Neural cell (in vitro differentiated cells): ENCODE measurements at regions not wholly inside any gene's neighbourhood (a gene's known extent, or its start where the extent isn't known, plus 50 kb on each side); places are given as distances from the start of the nearest gene placed in this dataset.

Experiments used
- H2AFZ ChIP-seq: fragments of 200-600, 300-800 bp; sonication (generic), shearing (Covaris generic); 2 replicates; pipeline ENCODE4 v1.6.0; 2014; ENCODE audit warnings: low read depth, mild to moderate bottlenecking, antibody characterized with exemption, low read length, moderate library complexity
- H3F3A ChIP-seq: fragments of 200-600 bp; shearing (Covaris generic); 2 replicates; pipeline ENCODE4 v1.6.1; 2016; ENCODE audit warnings: mild to moderate bottlenecking, moderate library complexity, mixed read lengths, antibody characterized with exemption, low read length; ENCODE audit not compliant: insufficient read depth, poor library complexity, severe bottlenecking
- H3K27ac ChIP-seq: fragments of 200-600, 300-800 bp; sonication (generic), shearing (Covaris generic); 2 replicates; pipeline ENCODE4 v1.5.1; 2014; ENCODE audit warnings: mild to moderate bottlenecking, low read length, moderate library complexity
- H3K27me3 ChIP-seq: fragments of 300-800, 200-600 bp; sonication (generic), shearing (Covaris generic); 2 replicates; pipeline ENCODE4 v1.6.0; 2014; ENCODE audit warnings: mild to moderate bottlenecking, low read depth, low read length, moderate library complexity; ENCODE audit not compliant: insufficient read depth
- H3K36me3 ChIP-seq: fragments of 300-800, 200-600 bp; sonication (generic), shearing (Covaris generic); 2 replicates; pipeline ENCODE4 v1.5.1; 2014; ENCODE audit warnings: mild to moderate bottlenecking, antibody characterized with exemption, low read length, moderate library complexity; ENCODE audit not compliant: insufficient read depth
- H3K4me2 ChIP-seq: fragments of 300-800, 200-600 bp; sonication (generic), shearing (Covaris generic); 2 replicates; pipeline ENCODE4 v1.6.0; 2014; ENCODE audit warnings: mild to moderate bottlenecking, low read length
- H3K4me3 ChIP-seq: fragments of 300-800, 200-600 bp; sonication (generic), shearing (Covaris generic); 2 replicates; pipeline ENCODE4 v1.5.1; 2014; ENCODE audit warnings: mild to moderate bottlenecking, low read length, moderate library complexity
- H3K79me2 ChIP-seq: fragments of 200-600 bp; shearing (Covaris generic); replicated peaks from 2 replicates; pipeline ENCODE4 v1.6.0; 2014; ENCODE audit warnings: mild to moderate bottlenecking, low read length, moderate library complexity; ENCODE audit not compliant: insufficient read depth
- H3K9ac ChIP-seq: fragments of 300-800, 200-600 bp; sonication (generic), shearing (Covaris generic); 2 replicates; pipeline ENCODE4 v1.6.1; 2016; ENCODE audit warnings: mild to moderate bottlenecking, low read length, mixed read lengths
- H3K9me2 ChIP-seq: fragments of 200-600 bp; shearing (Covaris generic); 2 replicates; pipeline ENCODE4 v1.6.1; 2016; ENCODE audit warnings: mild to moderate bottlenecking, low read length, mixed read lengths; ENCODE audit not compliant: insufficient read depth
- H3K9me3 ChIP-seq: fragments of 200-600, 300-800 bp; sonication (generic), shearing (Covaris generic); 2 replicates; pipeline ENCODE4 v1.6.1; 2016; ENCODE audit warnings: mild to moderate bottlenecking, mixed run types, low read length, moderate library complexity, mixed read lengths
- H4K20me1 ChIP-seq: fragments of 200-600 bp; shearing (Covaris generic); 2 replicates; pipeline ENCODE4 v1.6.1; 2016; ENCODE audit warnings: mild to moderate bottlenecking, mixed run types; ENCODE audit not compliant: insufficient read depth
- EP300 ChIP-seq: fragments of 450-650 bp; conservative IDR thresholded peaks from 2 replicates; pipeline ENCODE4 v1.6.1; 2014; ENCODE audit warnings: antibody characterized with exemption, mild to moderate bottlenecking, moderate library complexity; ENCODE audit not compliant: poor library complexity, severe bottlenecking
- EZH2 ChIP-seq: fragments of 200-600, 300-800 bp; shearing (Covaris generic), sonication (generic); IDR thresholded peaks from 2 replicates; pipeline ENCODE4 v1.6.1; 2014; ENCODE audit warnings: antibody characterized with exemption, low read length, borderline replicate concordance, mild to moderate bottlenecking; ENCODE audit not compliant: insufficient read depth, poor library complexity, severe bottlenecking
- MXI1 ChIP-seq: fragments of 450-650 bp; conservative IDR thresholded peaks from 2 replicates; pipeline ENCODE4 v1.6.1; 2014; ENCODE audit warnings: antibody characterized with exemption, mild to moderate bottlenecking; ENCODE audit not compliant: poor library complexity, severe bottlenecking
- POLR2AphosphoS5 ChIP-seq: IDR thresholded peaks from 2 replicates; pipeline ENCODE4 v1.6.1; 2012
- RAD21 ChIP-seq: fragments of 450-650 bp; conservative IDR thresholded peaks from 2 replicates; pipeline ENCODE4 v1.6.1; 2014; ENCODE audit warnings: antibody characterized with exemption, mild to moderate bottlenecking, moderate library complexity
- REST ChIP-seq: IDR thresholded peaks from 2 replicates; pipeline ENCODE4 v1.6.1; 2012; ENCODE audit warnings: borderline replicate concordance
- SMC3 ChIP-seq: fragments of 450-650 bp; conservative IDR thresholded peaks from 2 replicates; pipeline ENCODE4 v1.6.1; 2014; ENCODE audit warnings: antibody characterized with exemption, mild to moderate bottlenecking, moderate library complexity; ENCODE audit not compliant: poor library complexity
- TAF1 ChIP-seq: IDR thresholded peaks from 2 replicates; pipeline ENCODE4 v1.6.1; 2012; ENCODE audit warnings: low read depth
- TF ChIP-seq, protein P1 (sequence below): fragments of 450-650 bp; IDR thresholded peaks from 2 replicates; pipeline ENCODE4 v1.5.1; 2014; ENCODE audit warnings: antibody characterized with exemption, mild to moderate bottlenecking, moderate library complexity; ENCODE audit not compliant: poor library complexity, severe bottlenecking

- TF ChIP-seq TAF1 (no peak), EZH2 (no peak)
- Histone ChIP-seq H3K4me3 (no peak overlapping the region), H3K36me3 (no peaks in the 10 kb centered on the region), H3K27ac (no peak overlapping the region), H3K9ac (no peak overlapping the region), H3K9me3 (no peaks in the 10 kb centered on the region), H4K20me1 (no peaks in the 10 kb centered on the region), H3K9me2 (no peaks in the 10 kb centered on the region), H3K27me3 (no peaks in the 10 kb centered on the region), H3K79me2 (no peaks in the 10 kb centered on the region), H3K4me2 (no peak overlapping the region), H2AFZ (no peak overlapping the region), H3F3A (no peaks in the 10 kb centered on the region)
These were observed 388.0 kb upstream of the LRRTM4 start for GRCh38 chr2:77910136-77910535.

GRCh38 chr2:77920838-77921366 lies 398.7 kb upstream of the LRRTM4 start:
- Histone ChIP-seq H3K9ac (no peak overlapping the region), H3K36me3 (no peaks in the 10 kb centered on the region), H3K4me2 (no peak overlapping the region), H4K20me1 (no peaks in the 10 kb centered on the region), H2AFZ (no peak overlapping the region), H3K79me2 (no peaks in the 10 kb centered on the region), H3F3A (no peaks in the 10 kb centered on the region), H3K9me3 (no peaks in the 10 kb centered on the region), H3K4me3 (no peak overlapping the region), H3K27ac (no peak overlapping the region), H3K27me3 (no peaks in the 10 kb centered on the region), H3K9me2 (no peaks in the 10 kb centered on the region)
- no peak for TF ChIP-seq EP300
- TF ChIP-seq REST: no peak
- no peak for TF ChIP-seq RAD21
- no peak for TF ChIP-seq TAF1
- no peak for TF ChIP-seq EZH2
- TF ChIP-seq MXI1: no peak
- TF ChIP-seq, protein P1, sequence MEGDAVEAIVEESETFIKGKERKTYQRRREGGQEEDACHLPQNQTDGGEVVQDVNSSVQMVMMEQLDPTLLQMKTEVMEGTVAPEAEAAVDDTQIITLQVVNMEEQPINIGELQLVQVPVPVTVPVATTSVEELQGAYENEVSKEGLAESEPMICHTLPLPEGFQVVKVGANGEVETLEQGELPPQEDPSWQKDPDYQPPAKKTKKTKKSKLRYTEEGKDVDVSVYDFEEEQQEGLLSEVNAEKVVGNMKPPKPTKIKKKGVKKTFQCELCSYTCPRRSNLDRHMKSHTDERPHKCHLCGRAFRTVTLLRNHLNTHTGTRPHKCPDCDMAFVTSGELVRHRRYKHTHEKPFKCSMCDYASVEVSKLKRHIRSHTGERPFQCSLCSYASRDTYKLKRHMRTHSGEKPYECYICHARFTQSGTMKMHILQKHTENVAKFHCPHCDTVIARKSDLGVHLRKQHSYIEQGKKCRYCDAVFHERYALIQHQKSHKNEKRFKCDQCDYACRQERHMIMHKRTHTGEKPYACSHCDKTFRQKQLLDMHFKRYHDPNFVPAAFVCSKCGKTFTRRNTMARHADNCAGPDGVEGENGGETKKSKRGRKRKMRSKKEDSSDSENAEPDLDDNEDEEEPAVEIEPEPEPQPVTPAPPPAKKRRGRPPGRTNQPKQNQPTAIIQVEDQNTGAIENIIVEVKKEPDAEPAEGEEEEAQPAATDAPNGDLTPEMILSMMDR: no peak
- TF ChIP-seq POLR2AphosphoS5: no peak
- TF ChIP-seq SMC3: no peak

- TF ChIP-seq RAD21 (no peak), EP300 (no peak), EZH2 (no peak), POLR2AphosphoS5 (no peak), REST (no peak), MXI1 (no peak), SMC3 (no peak), TAF1 (no peak)
- TF ChIP-seq, protein P1: no peak
- Histone ChIP-seq H3K9ac (no peak overlapping the region), H3K79me2 (no peaks in the 10 kb centered on the region), H3K9me2 (no peaks in the 10 kb centered on the region), H3F3A (no peaks in the 10 kb centered on the region), H3K4me3 (no peak overlapping the region), H3K9me3 (no peaks in the 10 kb centered on the region), H2AFZ (no peak overlapping the region), H3K36me3 (no peaks in the 10 kb centered on the region), H4K20me1 (no peaks in the 10 kb centered on the region), H3K27me3 (no peaks in the 10 kb centered on the region), H3K4me2 (no peak overlapping the region), H3K27ac (no peak overlapping the region)
These were observed 400.4 kb upstream of the LRRTM4 start for GRCh38 chr2:77922567-77922966.
